ENCODE measurements at regions not wholly inside any gene's neighbourhood (a gene's known extent, or its start where the extent isn't known, plus 50 kb on each side); places are given as distances from the start of the nearest gene placed in this dataset.

- no peak for FAIRE-seq
Observed at GRCh38 chr2:216320852-216321251, 51.4 kb downstream of the MARCHF4 start.

DNA sequence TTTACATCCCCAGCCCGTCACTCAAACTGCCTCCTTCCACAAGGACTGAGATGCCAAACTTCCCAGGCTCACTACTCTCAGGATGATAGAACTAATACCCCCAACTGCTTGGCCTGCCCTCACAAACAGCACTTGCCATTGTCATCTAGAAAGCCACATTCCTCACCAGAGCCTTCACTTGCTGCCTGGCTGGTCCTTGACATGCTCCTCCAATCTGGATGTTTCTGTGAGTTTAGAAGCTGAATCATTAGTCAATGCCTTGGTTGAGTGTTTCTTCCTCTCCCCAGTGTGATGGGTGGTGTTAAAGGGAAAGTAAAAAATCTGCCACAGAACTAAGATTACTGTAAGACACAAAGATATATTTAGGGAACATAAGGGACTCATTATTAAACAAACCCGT is 52.5 kb downstream of the MARCHF4 start:
- FAIRE-seq, result no peak

DNA sequence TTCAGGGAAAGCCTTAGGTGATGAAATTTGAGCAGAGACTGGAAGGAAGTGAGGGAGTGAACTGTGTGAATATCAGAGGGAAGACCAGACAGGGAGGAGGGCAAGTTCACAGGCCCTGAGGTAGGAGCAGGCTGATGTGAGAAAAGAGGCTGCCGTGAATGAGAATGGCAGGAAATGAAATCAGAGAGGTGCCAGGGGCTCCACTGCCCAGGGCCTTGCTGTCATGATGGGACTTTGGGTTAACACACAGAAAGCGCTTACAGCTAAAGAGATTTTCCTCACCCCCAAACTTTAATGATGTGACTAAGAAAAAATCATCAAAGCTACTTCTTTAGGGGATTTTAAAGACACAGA is 53.8 kb downstream of the MARCHF4 start:
- no peak for FAIRE-seq

- FAIRE-seq, result no peak
Observed at GRCh38 chr2:216317831-216318520, 54.3 kb downstream of the MARCHF4 start.

- FAIRE-seq, result no peak
Observed at GRCh38 chr2:216316743-216317142, 55.5 kb downstream of the MARCHF4 start.

- FAIRE-seq, result no peak
Observed at GRCh38 chr2:216315802-216316603, 56.3 kb downstream of the MARCHF4 start.

GRCh38 chr2:216312441-216312840 is 59.8 kb downstream of the MARCHF4 start:
- FAIRE-seq, result peak; percentile 5

GRCh38 chr2:216308576-216308975 is 63.7 kb downstream of the MARCHF4 start:
- peak; percentile 98 for FAIRE-seq

- no peak for FAIRE-seq
Observed at GRCh38 chr2:216307496-216307895, 64.8 kb downstream of the MARCHF4 start.

GRCh38 chr2:216306868-216307267 is 65.4 kb downstream of the MARCHF4 start:
- no peak for FAIRE-seq

- FAIRE-seq, result no peak
Observed at GRCh38 chr2:216305574-216305973, 66.7 kb downstream of the MARCHF4 start.

GRCh38 chr2:216302981-216303676 is 69.2 kb downstream of the MARCHF4 start:
- no peak for FAIRE-seq

DNA sequence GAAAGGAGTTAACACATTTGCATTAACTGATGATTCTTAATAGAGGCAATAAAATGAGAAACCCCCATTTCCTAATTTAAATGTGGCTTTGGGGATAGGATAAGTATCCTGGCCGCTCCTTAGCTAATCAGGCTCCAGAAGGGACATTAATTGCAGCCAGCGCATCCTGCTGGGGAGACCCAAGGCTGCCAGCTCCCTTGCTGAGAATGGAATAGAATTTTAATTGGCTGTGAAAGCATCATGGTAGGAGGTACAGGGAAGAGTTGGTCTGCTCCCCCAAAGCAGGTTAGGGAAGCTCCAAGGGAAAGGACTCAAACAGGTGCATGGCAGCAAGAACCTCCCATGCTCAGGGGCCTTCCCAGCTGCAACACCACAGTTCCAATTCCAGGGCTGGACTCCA is 71.4 kb downstream of the MARCHF4 start:
- FAIRE-seq, result no peak

DNA sequence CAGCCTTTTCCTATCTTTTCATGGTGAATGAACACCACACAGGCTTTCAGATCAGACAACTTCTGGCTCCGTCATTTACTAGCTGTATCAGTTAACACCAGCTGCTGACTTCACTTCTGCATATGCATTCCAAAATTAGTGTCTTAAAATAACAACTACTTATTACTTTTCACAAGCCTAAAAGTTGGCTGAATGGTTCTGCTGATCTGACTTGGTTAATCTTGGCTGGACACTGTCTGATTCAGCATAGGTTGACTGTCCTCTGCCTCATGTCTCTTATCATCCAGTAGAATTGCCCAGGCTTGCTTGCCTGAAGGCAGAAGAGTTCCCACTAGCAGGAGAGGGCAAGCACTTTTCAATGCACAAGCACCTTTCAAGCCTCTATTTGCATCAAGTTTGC is 72.7 kb downstream of the MARCHF4 start:
- no peak for FAIRE-seq

DNA sequence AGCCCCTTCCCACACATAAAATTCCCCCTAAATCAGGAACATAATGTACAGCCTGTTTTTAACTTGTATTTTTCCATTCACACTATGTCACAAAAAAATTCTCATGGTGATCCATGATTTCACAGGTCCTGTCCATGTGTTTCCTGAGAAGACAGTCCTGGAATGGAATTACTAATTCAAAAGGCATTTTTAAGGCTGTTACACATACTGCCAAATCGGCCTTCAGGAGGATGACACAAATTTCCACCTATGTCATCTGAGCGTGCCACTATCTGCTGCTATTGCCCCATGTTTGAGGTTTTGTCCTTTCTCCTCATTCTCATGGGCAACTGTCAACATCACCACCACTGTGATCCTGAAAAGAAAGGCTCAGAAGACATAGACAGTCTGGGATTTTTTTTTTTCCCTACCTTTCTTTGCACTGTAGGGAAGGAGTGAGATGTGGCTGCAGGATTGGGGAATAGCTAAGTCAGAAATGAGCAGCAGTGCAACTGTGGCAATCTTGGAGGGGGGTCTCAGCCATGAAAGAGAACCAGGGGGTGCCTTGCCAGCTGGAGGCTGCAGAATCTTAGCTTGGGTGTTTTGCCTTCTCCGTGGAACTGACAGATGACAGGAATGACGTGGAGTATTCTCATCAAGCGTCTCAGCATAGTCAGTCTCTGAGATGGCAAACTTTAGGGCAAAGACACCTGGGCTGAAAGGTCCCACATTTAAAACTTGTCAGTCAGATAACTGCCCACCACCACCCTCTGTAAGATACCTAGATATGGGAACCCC is 73.4 kb downstream of the MARCHF4 start:
- FAIRE-seq, result no peak

DNA sequence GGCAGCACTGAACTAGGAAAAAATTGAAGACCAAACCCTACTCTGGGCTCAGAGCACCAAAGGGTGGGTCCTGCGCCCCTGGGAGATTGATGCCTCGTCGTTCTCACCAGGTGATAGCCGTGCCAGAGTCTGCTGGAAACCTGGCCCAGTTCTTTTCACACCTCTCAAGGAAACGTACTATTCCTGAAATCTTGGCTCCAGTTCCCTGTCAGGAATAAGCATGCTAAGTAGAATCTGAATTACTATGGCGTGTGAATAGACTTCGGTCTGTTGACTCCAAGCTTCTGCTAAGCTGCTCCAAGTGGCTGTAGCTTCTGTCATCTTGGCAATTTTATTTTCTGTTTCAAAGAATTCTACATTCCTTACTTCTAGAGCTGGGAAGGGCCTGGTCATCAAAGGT is 75.4 kb downstream of the MARCHF4 start:
- no peak for FAIRE-seq

DNA sequence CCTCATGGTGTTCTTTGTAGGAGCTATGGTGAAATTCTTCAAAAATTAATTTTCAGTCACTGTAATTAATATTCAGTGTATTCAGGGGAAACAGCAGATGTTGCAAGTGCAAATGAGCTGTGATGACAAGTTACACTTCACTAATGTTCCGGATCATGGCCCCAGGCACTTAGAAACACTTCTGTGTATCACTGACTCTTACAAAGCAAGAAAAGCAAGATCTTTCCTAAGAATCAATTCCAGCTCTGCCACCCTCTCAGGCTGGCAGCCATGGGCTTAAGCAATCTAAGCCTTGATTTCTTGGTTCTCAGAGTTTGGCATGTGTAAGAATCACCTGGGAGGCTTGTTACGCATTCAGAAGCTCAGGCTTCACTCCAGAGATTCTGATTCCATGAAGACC is 78.0 kb downstream of the MARCHF4 start:
- no peak for FAIRE-seq

DNA sequence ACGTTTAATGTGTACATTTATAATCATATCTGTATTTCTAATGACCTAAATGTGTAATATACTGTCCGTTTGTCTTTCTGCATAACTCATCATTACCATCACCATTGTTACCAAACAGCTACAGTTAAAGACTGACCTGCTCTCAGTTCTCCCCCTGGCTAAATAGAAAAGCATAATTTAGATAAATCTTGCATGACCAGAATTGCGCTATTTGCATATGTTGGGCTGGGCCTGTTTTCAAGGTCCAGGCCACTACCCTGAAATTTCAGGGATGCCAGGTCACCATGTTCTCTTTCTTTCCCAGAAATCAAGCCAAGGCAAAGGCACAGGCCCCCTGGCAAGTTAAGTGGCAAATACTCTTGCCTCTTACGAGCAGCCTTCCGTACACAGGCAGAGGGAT is 78.4 kb downstream of the MARCHF4 start:
- no peak for FAIRE-seq

- no peak for FAIRE-seq
Observed at GRCh38 chr2:216292886-216293301, 79.4 kb downstream of the MARCHF4 start.

DNA sequence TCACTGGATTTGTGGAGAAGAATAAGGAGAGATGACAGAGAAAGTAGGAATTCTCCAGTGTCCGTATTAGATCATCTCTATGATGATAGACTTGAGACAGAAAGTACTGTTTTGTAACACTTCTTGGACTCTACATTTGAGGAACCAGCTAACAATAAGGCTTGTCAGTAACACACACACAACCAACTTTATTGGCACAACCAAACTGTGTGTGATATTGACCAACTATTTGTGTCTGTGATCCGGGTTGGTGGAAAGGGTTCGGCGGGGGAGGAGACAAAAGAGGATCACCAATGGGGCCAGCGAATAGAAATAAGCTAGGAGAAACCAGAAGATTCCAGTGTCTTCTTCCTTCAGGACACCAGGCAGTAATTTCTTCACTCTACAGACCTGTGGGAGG is 79.8 kb downstream of the MARCHF4 start:
- no peak for FAIRE-seq

GRCh38 chr2:216289470-216289869 is 82.8 kb downstream of the MARCHF4 start:
- no peak for FAIRE-seq

- no peak for FAIRE-seq
Observed at GRCh38 chr2:216287251-216287650, 85.0 kb downstream of the MARCHF4 start.

DNA sequence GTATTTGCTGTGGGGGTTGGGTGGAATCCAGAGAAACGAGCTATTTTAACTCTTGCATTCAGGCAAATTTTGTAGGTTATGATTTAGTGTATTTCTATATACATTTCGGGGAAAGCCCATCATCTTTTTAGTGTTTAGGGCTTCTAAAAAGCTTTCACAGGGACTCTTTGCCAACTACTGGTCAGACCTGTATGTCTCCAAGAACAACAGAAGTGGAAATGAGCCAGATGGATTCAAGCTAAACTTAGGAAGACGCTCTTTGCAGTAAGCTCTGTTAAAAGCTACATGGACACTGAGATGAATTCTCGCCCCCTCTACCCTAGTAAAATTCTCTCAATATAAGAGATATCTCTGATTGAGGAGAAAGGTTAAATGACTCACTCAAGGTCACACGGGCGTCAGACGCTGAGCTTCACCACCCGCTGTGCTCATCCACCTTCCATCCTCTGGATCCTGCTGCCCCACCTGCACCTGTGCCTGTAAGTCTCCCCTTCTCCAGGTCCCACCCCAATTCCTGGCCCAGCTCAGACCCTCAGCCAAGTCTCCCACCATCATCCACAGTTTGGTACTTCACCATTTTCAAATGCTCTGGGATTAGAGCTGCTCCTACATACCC is 85.6 kb downstream of the MARCHF4 start:
- FAIRE-seq, result no peak

Data from islet of Langerhans (tissue), 1 donor.